ENCODE measurements at regions not wholly inside any gene's neighbourhood (a gene's known extent, or its start where the extent isn't known, plus 50 kb on each side); places are given as distances from the start of the nearest gene placed in this dataset.
"Not testable (repeated sequence)": the region's sequence is repeated elsewhere in the genome, so short reads cannot be mapped to it uniquely, and the experiment has no call there.

- Mint-ChIP-seq H3K36me3 (no peaks in the 10 kb centered on the region), H3K4me1 (no peaks in the 10 kb centered on the region), H3K4me3 (no peak overlapping the region), H3K9me3 (no peaks in the 10 kb centered on the region), H3K27ac (no peak overlapping the region), H3K27me3 (ENCODE audit: low read depth in 3 of 3) (peaks cover 0 to 3% (median 3%) of the 10 kb centered on the region in 3 donors)
- DNase-seq: no peak
Measured at GRCh38 chrX:110951472-110952269, 144.3 kb upstream of the PAK3 start.

DNA sequence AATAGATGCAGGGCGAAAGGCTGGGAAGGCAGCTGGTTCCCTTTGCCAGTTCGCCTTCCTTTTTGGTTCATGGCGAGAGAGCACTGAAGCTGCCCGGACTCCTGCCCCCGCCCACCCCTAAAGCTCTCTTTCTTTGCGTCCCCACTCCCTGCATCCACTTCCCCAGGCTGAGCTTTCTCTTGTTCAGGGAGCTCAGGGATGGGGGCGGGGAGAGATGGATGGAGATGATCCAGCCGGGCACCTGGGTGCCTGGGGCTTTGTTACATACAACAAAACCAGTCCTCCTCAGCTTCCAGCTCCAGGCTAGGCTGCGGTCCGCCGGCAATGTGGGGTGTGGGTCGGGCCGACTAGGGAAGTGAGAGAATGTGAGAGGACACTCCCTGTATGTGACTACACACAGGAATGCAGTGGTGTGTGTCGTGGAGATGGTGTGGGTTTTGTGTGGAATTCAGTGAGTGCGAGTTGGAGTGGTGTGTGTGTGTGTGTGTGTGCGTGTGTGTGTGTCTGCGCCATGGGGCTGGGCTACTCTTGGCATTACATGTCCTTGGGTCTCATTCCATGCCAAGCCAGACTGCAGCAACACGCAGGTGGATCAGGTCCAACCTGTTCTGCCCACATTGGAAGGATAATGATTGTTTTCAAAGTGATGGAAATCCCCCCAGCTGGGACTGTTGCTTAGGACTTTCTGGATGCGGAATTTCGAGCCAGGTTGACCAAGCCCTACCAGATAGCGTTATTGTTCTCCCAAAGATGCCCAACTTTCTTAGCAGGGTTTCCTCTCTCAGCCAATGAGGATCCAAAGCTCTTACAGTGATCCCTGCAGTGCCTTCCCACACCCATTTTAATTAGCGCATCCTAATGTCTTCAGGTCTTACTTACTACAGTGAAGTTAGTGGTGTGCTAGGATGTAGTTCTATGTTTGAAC, 149.4 kb upstream of the CHRDL1 start:
- DNase-seq: no peak
- Mint-ChIP-seq H3K4me1 (no peaks in the 10 kb centered on the region), H3K4me3 (no peak overlapping the region), H3K9me3 (peaks cover 0 to 4% (median 0%) of the 10 kb centered on the region in 6 donors), H3K27me3 (ENCODE audit: low read depth in 3 of 3) (peaks cover 3 to 12% (median 11%) of the 10 kb centered on the region in 3 donors), H3K27ac (no peak overlapping the region), H3K36me3 (no peaks in the 10 kb centered on the region)

GRCh38 chrX:110944311-110944750, 148.7 kb upstream of the CHRDL1 start:
- Mint-ChIP-seq H3K27me3 (ENCODE audit: low read depth in 3 of 3) (peaks cover 3 to 10% (median 10%) of the 10 kb centered on the region in 3 donors), H3K27ac (no peak overlapping the region), H3K36me3 (no peaks in the 10 kb centered on the region), H3K4me3 (no peak overlapping the region), H3K9me3 (peaks cover 0 to 4% (median 0%) of the 10 kb centered on the region in 6 donors), H3K4me1 (no peaks in the 10 kb centered on the region)
- no peak for DNase-seq

- Mint-ChIP-seq H3K36me3 (peaks cover 0 to 3% (median 0%) of the 10 kb centered on the region in 3 donors), H3K27me3 (ENCODE audit: low read depth in 3 of 3) (peaks cover 3 to 17% (median 8%) of the 10 kb centered on the region in 3 donors), H3K4me3 (no peak overlapping the region), H3K4me1 (no peaks in the 10 kb centered on the region), H3K27ac (no peak overlapping the region), H3K9me3 (peaks cover 0 to 4% (median 0%) of the 10 kb centered on the region in 6 donors)
- no peak for DNase-seq
Measured at GRCh38 chrX:110941906-110942305, 146.3 kb upstream of the CHRDL1 start.

DNA sequence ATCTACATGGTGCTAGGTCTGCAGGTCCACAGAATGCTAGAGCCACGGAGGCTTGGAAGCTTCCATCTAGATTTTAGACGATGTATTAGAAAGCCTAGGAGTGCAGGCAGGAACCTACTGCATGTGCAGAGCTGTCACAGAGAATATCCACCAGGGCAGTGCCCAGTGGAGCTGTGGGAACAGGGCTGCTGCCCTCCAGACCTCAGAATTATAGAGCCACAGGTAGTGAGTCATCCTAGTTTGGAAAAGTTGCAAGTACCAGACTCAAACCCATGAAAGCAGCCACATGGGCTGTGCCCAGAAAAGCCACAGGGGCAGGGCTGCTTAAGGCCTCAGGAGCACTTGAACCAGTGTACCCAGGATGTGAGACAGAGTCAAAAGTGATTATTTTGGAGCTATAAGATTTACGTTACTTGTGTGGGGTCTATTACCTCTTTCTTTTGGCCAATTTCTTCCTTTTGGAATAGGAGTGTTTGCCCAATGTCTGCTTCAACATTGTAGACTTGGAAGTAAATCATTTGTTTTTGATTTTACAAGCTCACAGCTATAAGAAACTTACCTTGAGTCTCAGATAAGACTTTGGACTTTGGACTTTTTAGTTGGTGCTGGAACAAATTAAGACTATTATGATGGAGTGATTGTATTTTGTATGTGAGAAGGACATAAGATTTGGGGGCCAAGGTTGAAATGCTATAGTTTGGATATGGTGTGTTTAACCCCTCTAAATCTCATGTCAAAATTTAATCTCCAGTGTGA, 143.5 kb upstream of the CHRDL1 start:
- Mint-ChIP-seq H3K36me3 (peaks cover 0 to 3% (median 0%) of the 10 kb centered on the region in 3 donors), H3K27me3 (ENCODE audit: low read depth in 3 of 3) (peaks cover 2 to 12% (median 11%) of the 10 kb centered on the region in 3 donors), H3K27ac (no peak overlapping the region), H3K9me3 (peaks cover 0 to 4% (median 0%) of the 10 kb centered on the region in 6 donors), H3K4me1 (no peaks in the 10 kb centered on the region), H3K4me3 (no peak overlapping the region)
- DNase-seq: no peak

GRCh38 chrX:110924871-110925270, 129.3 kb upstream of the CHRDL1 start:
- H3K9me3 Mint-ChIP-seq: peaks cover 0 to 5% (median 0%) of the 10 kb centered on the region in 6 donors
- peaks cover 2 to 5% (median 3%) of the 10 kb centered on the region in 3 donors for H3K27me3 Mint-ChIP-seq (ENCODE audit: low read depth in 3 of 3)
- DNase-seq: no peak
- no peaks in the 10 kb centered on the region for H3K36me3 Mint-ChIP-seq
- H3K4me3 Mint-ChIP-seq: no peak overlapping the region
- no peak overlapping the region for H3K27ac Mint-ChIP-seq
- H3K4me1 Mint-ChIP-seq: no peaks in the 10 kb centered on the region

DNA sequence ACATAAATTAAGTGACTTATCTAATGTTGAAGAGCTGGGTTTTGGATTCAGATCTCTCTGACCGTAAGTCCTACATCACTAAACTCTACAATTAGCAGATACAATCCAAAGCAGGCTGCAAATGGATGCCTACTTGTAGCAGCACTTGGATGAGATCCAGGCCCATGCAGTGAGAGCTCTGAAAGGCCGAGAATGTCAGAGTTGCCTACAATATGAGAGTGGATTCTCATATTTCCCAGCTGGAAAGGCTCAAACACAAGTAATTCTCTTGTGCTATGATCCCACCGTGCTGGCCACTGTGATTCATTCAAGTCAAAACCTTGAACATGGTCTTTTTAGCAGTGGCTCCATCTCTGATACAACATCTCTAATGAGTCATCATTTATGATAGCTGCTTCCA, 125.4 kb upstream of the CHRDL1 start:
- Mint-ChIP-seq H3K9me3 (peaks cover 0 to 5% (median 0%) of the 10 kb centered on the region in 6 donors), H3K36me3 (no peaks in the 10 kb centered on the region), H3K27me3 (ENCODE audit: low read depth in 3 of 3) (peaks cover 0 to 6% (median 2%) of the 10 kb centered on the region in 3 donors), H3K27ac (no peak overlapping the region), H3K4me3 (no peak overlapping the region), H3K4me1 (no peaks in the 10 kb centered on the region)
- no peak for DNase-seq

DNA sequence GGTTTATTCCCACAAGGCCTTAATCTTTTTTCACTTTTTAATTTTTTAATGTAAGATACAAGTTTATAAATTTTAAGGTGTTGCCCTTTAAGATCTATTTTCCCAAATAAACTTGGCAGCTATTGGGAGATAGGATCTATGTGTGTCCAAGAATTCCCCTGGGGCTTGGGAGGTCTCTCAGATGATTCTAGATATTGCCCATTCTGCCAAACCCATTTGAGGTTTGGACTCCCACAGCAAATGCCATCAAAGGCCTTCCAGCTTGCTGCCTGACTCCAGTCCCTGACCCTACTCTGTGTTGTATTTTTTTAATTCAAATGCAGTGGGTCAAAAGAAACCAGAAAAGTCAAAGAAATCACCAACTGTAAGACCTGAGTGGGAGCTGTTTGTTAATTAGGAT, 120.0 kb upstream of the CHRDL1 start:
- Mint-ChIP-seq H3K27ac (no peak overlapping the region), H3K4me1 (no peaks in the 10 kb centered on the region), H3K9me3 (no peaks in the 10 kb centered on the region), H3K27me3 (ENCODE audit: low read depth in 3 of 3) (peaks cover 2 to 4% (median 3%) of the 10 kb centered on the region in 3 donors), H3K4me3 (no peak overlapping the region), H3K36me3 (no peaks in the 10 kb centered on the region)
- DNase-seq: no peak

DNA sequence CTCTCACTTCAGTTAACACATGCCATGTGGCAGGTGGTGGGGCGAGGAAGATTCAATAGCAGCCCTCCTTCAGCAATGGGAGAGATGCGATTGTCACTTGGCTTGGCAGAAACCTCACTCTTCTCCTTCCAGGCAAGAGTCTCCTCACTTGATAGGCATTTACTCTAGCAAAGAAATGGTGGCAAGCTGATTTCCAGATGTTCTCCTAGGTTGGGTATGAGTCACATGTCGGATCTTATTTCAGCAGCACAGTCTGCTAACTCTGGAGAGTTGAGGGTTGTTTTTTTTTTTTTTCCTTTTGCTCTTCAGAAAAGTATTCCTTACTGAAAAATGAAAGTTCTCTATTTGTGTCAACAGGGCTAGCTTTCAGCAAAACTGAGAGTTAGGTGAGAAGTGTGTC, 119.5 kb upstream of the CHRDL1 start:
- no peak for DNase-seq
- Mint-ChIP-seq H3K4me3 (no peak overlapping the region), H3K27me3 (ENCODE audit: low read depth in 3 of 3) (peaks cover 2 to 6% (median 4%) of the 10 kb centered on the region in 3 donors), H3K9me3 (no peaks in the 10 kb centered on the region), H3K36me3 (no peaks in the 10 kb centered on the region), H3K4me1 (no peaks in the 10 kb centered on the region), H3K27ac (no peak overlapping the region)

DNA sequence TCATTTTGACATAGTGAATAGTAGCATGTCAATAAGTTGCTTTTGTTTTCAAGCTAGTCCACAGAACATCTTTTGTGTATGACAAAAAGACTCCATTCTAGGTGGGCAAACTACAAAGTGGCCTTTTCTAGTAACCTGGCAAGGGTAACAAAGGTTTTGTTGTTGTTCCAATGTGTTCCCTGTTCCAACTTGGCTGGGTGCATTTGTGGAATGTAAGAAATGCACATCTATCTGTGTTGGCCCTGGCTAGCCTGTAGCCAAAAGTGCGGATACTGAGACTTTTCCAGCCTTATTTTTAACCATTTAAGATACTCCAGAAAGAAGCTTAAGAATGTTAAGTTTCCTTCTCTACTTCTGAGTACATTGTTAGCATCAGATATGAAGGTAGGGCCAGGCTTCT, 118.7 kb upstream of the CHRDL1 start:
- Mint-ChIP-seq H3K27me3 (ENCODE audit: low read depth in 3 of 3) (peaks cover 2 to 6% (median 4%) of the 10 kb centered on the region in 3 donors), H3K4me3 (no peak overlapping the region), H3K36me3 (no peaks in the 10 kb centered on the region), H3K27ac (no peak overlapping the region), H3K4me1 (no peaks in the 10 kb centered on the region), H3K9me3 (no peaks in the 10 kb centered on the region)
- no peak for DNase-seq

GRCh38 chrX:110904747-110905146, 109.1 kb upstream of the CHRDL1 start:
- H3K9me3 Mint-ChIP-seq; H3K4me3 Mint-ChIP-seq; H3K27me3 Mint-ChIP-seq (ENCODE audit: low read depth in 3 of 3); DNase-seq; H3K4me1 Mint-ChIP-seq; H3K36me3 Mint-ChIP-seq; H3K27ac Mint-ChIP-seq: not testable (repeated sequence)

DNA sequence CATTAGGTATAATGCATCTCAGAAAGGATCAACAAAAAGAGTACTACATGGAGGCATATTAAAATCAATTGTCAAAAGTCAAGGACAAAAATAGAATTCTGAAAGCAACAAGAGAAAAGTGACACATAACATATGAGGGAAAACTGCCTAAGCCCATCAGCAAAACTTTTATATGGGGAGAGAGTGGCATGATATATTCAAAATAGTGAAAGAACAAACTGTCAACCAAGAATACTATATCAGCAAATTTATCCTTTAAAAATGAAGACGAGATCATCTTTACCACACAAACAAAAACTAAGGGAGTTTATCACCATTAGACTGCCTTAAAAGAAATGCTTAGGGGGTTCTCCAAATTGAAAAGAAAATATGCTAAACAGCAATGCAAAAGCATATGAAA, 86.4 kb upstream of the CHRDL1 start:
- Mint-ChIP-seq H3K9me3 (peaks cover 0 to 21% (median 14%) of the 10 kb centered on the region in 6 donors), H3K27ac (no peak overlapping the region), H3K4me1 (no peaks in the 10 kb centered on the region), H3K4me3 (no peak overlapping the region), H3K36me3 (peaks cover 0 to 3% (median 0%) of the 10 kb centered on the region in 3 donors), H3K27me3 (ENCODE audit: low read depth in 3 of 3) (peaks cover 0 to 4% (median 0%) of the 10 kb centered on the region in 3 donors)
- no peak for DNase-seq

- Mint-ChIP-seq H3K27ac (no peak overlapping the region), H3K27me3 (ENCODE audit: low read depth in 3 of 3) (peaks cover 0 to 6% (median 3%) of the 10 kb centered on the region in 3 donors), H3K4me3 (no peak overlapping the region), H3K9me3 (peaks cover 0 to 15% (median 9%) of the 10 kb centered on the region in 6 donors), H3K36me3 (peaks cover 0 to 3% (median 0%) of the 10 kb centered on the region in 3 donors), H3K4me1 (no peaks in the 10 kb centered on the region)
- no peak for DNase-seq
Measured at GRCh38 chrX:110877326-110877725, 81.7 kb upstream of the CHRDL1 start.
